Duodenal mucosa (tissue), 2 donors: ENCODE measurements at regions not wholly inside any gene's neighbourhood (a gene's known extent, or its start where the extent isn't known, plus 50 kb on each side); places are given as distances from the start of the nearest gene placed in this dataset.

Experiments
- H3K27ac ChIP-seq: one replicate; pipeline ENCODE4 v1.7.0; 2013; ENCODE audit warnings: low read depth, low read length
- H3K27me3 ChIP-seq, 2 donors: one replicate each; pipeline ENCODE4 v1.7.0; 2013; ENCODE audit warnings: low read length in 2 of 2, control low read depth in 1 of 2; ENCODE audit not compliant: insufficient read depth in 2 of 2, control insufficient read depth in 1 of 2
- H3K36me3 ChIP-seq, 2 donors: one replicate each; pipeline ENCODE4 v1.7.0; 2013; ENCODE audit warnings: low read length in 2 of 2, control low read depth in 1 of 2; ENCODE audit not compliant: insufficient read depth in 2 of 2, control insufficient read depth in 1 of 2
- H3K4me1 ChIP-seq, 2 donors: one replicate each; pipeline ENCODE4 v1.7.0; 2013; ENCODE audit warnings: low read length in 2 of 2, control low read depth in 1 of 2; ENCODE audit not compliant: insufficient read depth in 2 of 2, control insufficient read depth in 1 of 2
- H3K4me3 ChIP-seq, 2 donors: one replicate each; pipeline ENCODE4 v1.7.0; 2013; ENCODE audit warnings: low read length in 2 of 2, low read depth in 1 of 2
- H3K9ac ChIP-seq, 2 donors: one replicate each; pipeline ENCODE4 v1.7.0; 2013; ENCODE audit warnings: low read length in 2 of 2, low read depth in 1 of 2
- H3K9me3 ChIP-seq, 2 donors: one replicate each; pipeline ENCODE4 v1.7.0; 2013; ENCODE audit warnings: low read length in 2 of 2, control low read depth in 1 of 2; ENCODE audit not compliant: control insufficient read depth in 1 of 2

- Histone ChIP-seq H3K9ac (no peak overlapping the region), H3K27ac (no peak overlapping the region), H3K4me1 (no peaks in the 10 kb centered on the region), H3K9me3 (no peaks in the 10 kb centered on the region), H3K27me3 (peaks cover 0 to 6% of the 10 kb centered on the region in 2 donors), H3K36me3 (no peaks in the 10 kb centered on the region), H3K4me3 (no peak overlapping the region)
These were observed 100.3 kb upstream of the EXOC2 start for GRCh38 chr6:793261-793660.

GRCh38 chr6:792662-793061 lies 99.7 kb upstream of the EXOC2 start:
- Histone ChIP-seq H3K27me3 (peaks cover 0 to 6% of the 10 kb centered on the region in 2 donors), H3K27ac (no peak overlapping the region), H3K9me3 (no peaks in the 10 kb centered on the region), H3K9ac (no peak overlapping the region), H3K4me1 (no peaks in the 10 kb centered on the region), H3K4me3 (no peak overlapping the region), H3K36me3 (no peaks in the 10 kb centered on the region)

- H3K27me3 ChIP-seq = peaks cover 0 to 3% of the 10 kb centered on the region in 2 donors
- no peak overlapping the region for H3K9ac ChIP-seq
- no peak overlapping the region for H3K4me3 ChIP-seq
- H3K4me1 ChIP-seq = no peaks in the 10 kb centered on the region
- no peaks in the 10 kb centered on the region for H3K36me3 ChIP-seq
- H3K9me3 ChIP-seq = no peaks in the 10 kb centered on the region
- no peak overlapping the region for H3K27ac ChIP-seq
These were observed 95.1 kb upstream of the EXOC2 start for GRCh38 chr6:788058-788457.

- H3K27me3 ChIP-seq = no peaks in the 10 kb centered on the region
- no peaks in the 10 kb centered on the region for H3K36me3 ChIP-seq
- no peak overlapping the region for H3K9ac ChIP-seq
- H3K4me3 ChIP-seq = no peak overlapping the region
- H3K9me3 ChIP-seq = no peaks in the 10 kb centered on the region
- H3K4me1 ChIP-seq = no peaks in the 10 kb centered on the region
- H3K27ac ChIP-seq = no peak overlapping the region
These were observed 94.2 kb upstream of the EXOC2 start for GRCh38 chr6:786946-787763.

GRCh38 chr6:783966-784735 lies 91.2 kb upstream of the EXOC2 start:
- Histone ChIP-seq H3K4me1 (no peaks in the 10 kb centered on the region), H3K9ac (no peak overlapping the region), H3K36me3 (no peaks in the 10 kb centered on the region), H3K9me3 (no peaks in the 10 kb centered on the region), H3K27ac (no peak overlapping the region), H3K27me3 (peaks cover 7 to 8% of the 10 kb centered on the region in 2 donors), H3K4me3 (no peak overlapping the region)

- no peak overlapping the region for H3K4me3 ChIP-seq
- no peaks in the 10 kb centered on the region for H3K9me3 ChIP-seq
- no peaks in the 10 kb centered on the region for H3K4me1 ChIP-seq
- no peaks in the 10 kb centered on the region for H3K36me3 ChIP-seq
- H3K27me3 ChIP-seq = peaks cover 7 to 8% of the 10 kb centered on the region in 2 donors
- H3K9ac ChIP-seq = no peak overlapping the region
- H3K27ac ChIP-seq = no peak overlapping the region
These were observed 89.2 kb upstream of the EXOC2 start for GRCh38 chr6:782141-782540.

GRCh38 chr6:781350-781961 lies 88.5 kb upstream of the EXOC2 start:
- Histone ChIP-seq H3K4me3 (no peak overlapping the region), H3K4me1 (no peaks in the 10 kb centered on the region), H3K27me3 (peaks cover 7 to 8% of the 10 kb centered on the region in 2 donors), H3K9me3 (no peaks in the 10 kb centered on the region), H3K36me3 (no peaks in the 10 kb centered on the region), H3K9ac (no peak overlapping the region), H3K27ac (no peak overlapping the region)

- Histone ChIP-seq H3K4me1 (no peaks in the 10 kb centered on the region), H3K9me3 (no peaks in the 10 kb centered on the region), H3K36me3 (no peaks in the 10 kb centered on the region), H3K27ac (no peak overlapping the region), H3K9ac (no peak overlapping the region), H3K4me3 (no peak overlapping the region), H3K27me3 (peaks cover 7 to 8% of the 10 kb centered on the region in 2 donors)
These were observed 87.8 kb upstream of the EXOC2 start for GRCh38 chr6:780706-781105.

- Histone ChIP-seq H3K4me1 (no peaks in the 10 kb centered on the region), H3K27ac (no peak overlapping the region), H3K36me3 (no peaks in the 10 kb centered on the region), H3K4me3 (no peak overlapping the region), H3K9me3 (no peaks in the 10 kb centered on the region), H3K9ac (no peak overlapping the region), H3K27me3 (peaks cover 7% of the 10 kb centered on the region in 2 donors)
These were observed 84.0 kb upstream of the EXOC2 start for GRCh38 chr6:776951-777350.

GRCh38 chr6:776528-776931 lies 83.6 kb upstream of the EXOC2 start:
- H3K4me1 ChIP-seq = no peaks in the 10 kb centered on the region
- peaks cover 0 to 1% of the 10 kb centered on the region in 2 donors for H3K9me3 ChIP-seq
- H3K9ac ChIP-seq = no peak overlapping the region
- H3K4me3 ChIP-seq = no peak overlapping the region
- H3K36me3 ChIP-seq = no peaks in the 10 kb centered on the region
- no peak overlapping the region for H3K27ac ChIP-seq
- peaks cover 3 to 5% of the 10 kb centered on the region in 2 donors for H3K27me3 ChIP-seq
